Smooth muscle cell (in vitro differentiated cells): ENCODE measurements at regions not wholly inside any gene's neighbourhood (a gene's known extent, or its start where the extent isn't known, plus 50 kb on each side); places are given as distances from the start of the nearest gene placed in this dataset.

Source experiments
- DNase-seq: peaks from one replicate; lab custom pipeline; 2025; ENCODE audit not compliant: unreplicated experiment; lab: John Stamatoyannopoulos, UW
- H2AFZ ChIP-seq: fragments of 200-600 bp; sonication (generic); 2 replicates; pipeline ENCODE4 v1.6.0; 2016; ENCODE audit warnings: antibody characterized with exemption, low read depth, mild to moderate bottlenecking
- H3F3A ChIP-seq: fragments of 200-600 bp; sonication (generic); 2 replicates; pipeline ENCODE4 v1.6.0; 2017; ENCODE audit warnings: antibody characterized with exemption, low read depth
- H3K27ac ChIP-seq: fragments of 200-600 bp; sonication (generic); 2 replicates; pipeline ENCODE4 v1.5.1; 2016; ENCODE audit warnings: low read depth, mild to moderate bottlenecking
- H3K27me3 ChIP-seq: fragments of 200-600 bp; sonication (generic); 2 replicates; pipeline ENCODE4 v1.6.1; 2016; ENCODE audit warnings: low read depth, mild to moderate bottlenecking
- H3K36me3 ChIP-seq: fragments of 200-600 bp; sonication (generic); 2 replicates; pipeline ENCODE4 v1.5.1; 2016; ENCODE audit warnings: low read depth
- H3K4me1 ChIP-seq: fragments of 200-600 bp; sonication (generic); 2 replicates; pipeline ENCODE4 v1.5.1; 2016; ENCODE audit warnings: low read depth
- H3K4me2 ChIP-seq: fragments of 200-600 bp; sonication (generic); 2 replicates; pipeline ENCODE4 v1.6.0; 2016; ENCODE audit warnings: mild to moderate bottlenecking
- H3K4me3 ChIP-seq: fragments of 200-600 bp; sonication (generic); 2 replicates; pipeline ENCODE4 v1.5.1; 2016; ENCODE audit warnings: mild to moderate bottlenecking
- H3K79me2 ChIP-seq: fragments of 200-600 bp; sonication (generic); 2 replicates; pipeline ENCODE4 v1.6.0; 2016; ENCODE audit warnings: low read depth, mild to moderate bottlenecking
- H3K9ac ChIP-seq: fragments of 200-600 bp; sonication (generic); 2 replicates; pipeline ENCODE4 v1.6.0; 2016; ENCODE audit warnings: low read depth
- H3K9me3 ChIP-seq: fragments of 200-600 bp; sonication (generic); replicated peaks from 2 replicates; pipeline ENCODE4 v1.5.1; 2016; ENCODE audit warnings: low read depth
- H4K20me1 ChIP-seq: fragments of 200-600 bp; sonication (generic); 2 replicates; pipeline ENCODE4 v1.6.0; 2016; ENCODE audit warnings: low read depth
- CTCF ChIP-seq: fragments of 200-600 bp; sonication (generic); IDR thresholded peaks from 2 replicates; pipeline ENCODE4 v1.5.1; 2017; ENCODE audit warnings: borderline replicate concordance, mild to moderate bottlenecking, antibody characterized with exemption; ENCODE audit not compliant: insufficient read depth, poor library complexity, severe bottlenecking
- WGBS: methylation state at CpG from one replicate; pipeline ENCODE4 v1.1.7; 2016; ENCODE audit warnings: low lambda C conversion rate; 5-methylcytosine and 5-hydroxymethylcytosine counted together

- Histone ChIP-seq H3K4me3 (no peak overlapping the region), H3K9ac (no peak overlapping the region), H3K4me1 (peaks cover 17% of the 10 kb centered on the region), H3K27ac (peak overlapping the region; percentile 66), H3K36me3 (no peaks in the 10 kb centered on the region), H2AFZ (no peak overlapping the region), H3K27me3 (no peaks in the 10 kb centered on the region), H4K20me1 (no peaks in the 10 kb centered on the region), H3F3A (peaks cover 5% of the 10 kb centered on the region), H3K4me2 (peak overlapping the region; percentile 50), H3K79me2 (no peaks in the 10 kb centered on the region), H3K9me3 (no peaks in the 10 kb centered on the region)
- no peak for DNase-seq
- no peak for TF ChIP-seq CTCF
- WGBS = 37% methylated on average over 4 of the region's 4 CpGs
Observed at GRCh38 chr12:92294676-92295440, 149.2 kb upstream of the BTG1 start.

- H2AFZ ChIP-seq = no peak overlapping the region
- WGBS = 78% methylated on average over 4 of the region's 4 CpGs
Observed at GRCh38 chr12:92292016-92292415, 146.4 kb upstream of the BTG1 start.

GRCh38 chr12:92290886-92291285 is 145.2 kb upstream of the BTG1 start:
- H3K27ac ChIP-seq = peak overlapping the region; percentile 57
- no peak overlapping the region for H2AFZ ChIP-seq

More at GRCh38 chr12:92292016-92292415, 146.4 kb upstream of the BTG1 start:
- H3K27me3 ChIP-seq = no peaks in the 10 kb centered on the region
- H3K27ac ChIP-seq = no peak overlapping the region
- no peaks in the 10 kb centered on the region for H4K20me1 ChIP-seq
- no peak for TF ChIP-seq CTCF
- H3K9me3 ChIP-seq = no peaks in the 10 kb centered on the region
- no peak overlapping the region for H3K9ac ChIP-seq
- peaks cover 17% of the 10 kb centered on the region for H3K4me1 ChIP-seq
- H3K79me2 ChIP-seq = no peaks in the 10 kb centered on the region
- no peaks in the 10 kb centered on the region for H3F3A ChIP-seq
- H3K36me3 ChIP-seq = no peaks in the 10 kb centered on the region
- H3K4me2 ChIP-seq = no peak overlapping the region
- DNase-seq = no peak
- H3K4me3 ChIP-seq = no peak overlapping the region

More at GRCh38 chr12:92290886-92291285, 145.2 kb upstream of the BTG1 start:
- Histone ChIP-seq H3K27me3 (no peaks in the 10 kb centered on the region), H3F3A (no peaks in the 10 kb centered on the region), H3K4me1 (peaks cover 17% of the 10 kb centered on the region), H3K79me2 (no peaks in the 10 kb centered on the region), H3K9ac (no peak overlapping the region), H3K36me3 (no peaks in the 10 kb centered on the region), H3K9me3 (no peaks in the 10 kb centered on the region), H4K20me1 (no peaks in the 10 kb centered on the region), H3K4me2 (peak overlapping the region; percentile 32), H3K4me3 (no peak overlapping the region)
- TF ChIP-seq CTCF = no peak
- DNase-seq = no peak
- 71% methylated on average over 1 of the region's 1 CpG for WGBS
